ENCODE measurements at regions not wholly inside any gene's neighbourhood (a gene's known extent, or its start where the extent isn't known, plus 50 kb on each side); places are given as distances from the start of the nearest gene placed in this dataset.

- H3K79me2 ChIP-seq (replicated peaks; ENCODE audit: insufficient read depth), result no peaks in the 10 kb centered on the region
- ATAC-seq (no peak; the same call in 2 of the 3 replicates), DNase-seq (ENCODE audit: low spot score) (no peak)
- H3K9me2 ChIP-seq (ENCODE audit: insufficient read depth), result no peaks in the 10 kb centered on the region
- no peak overlapping the region for H3K27ac ChIP-seq (ENCODE audit: low read depth)
- no peaks in the 10 kb centered on the region for H3K27me3 ChIP-seq (ENCODE audit: insufficient read depth)
- 0 out of 3 replicates have a peak, but pooled peaks cover 4% of the 10 kb centered on the region for H3K4me1 Mint-ChIP-seq
- H3K4me3 Mint-ChIP-seq, result no peak overlapping the region
- H3K4me3 ChIP-seq, result no peak overlapping the region
- H3K36me3 ChIP-seq (ENCODE audit: insufficient read depth), result no peaks in the 10 kb centered on the region
- H3K27me3 Mint-ChIP-seq (ENCODE audit: insufficient read depth, low read depth, poor library complexity), result peaks cover 5% of the 10 kb centered on the region
- no peaks in the 10 kb centered on the region for H3K36me3 Mint-ChIP-seq (ENCODE audit: low read depth)
- TF ChIP-seq REST (IDR thresholded peaks at IDR 0.05; ENCODE audit: unreplicated experiment) (no peak), JUNB (IDR thresholded peaks at IDR 0.05; ENCODE audit: unreplicated experiment) (no peak), EZH2phosphoT487 (IDR thresholded peaks at IDR 0.05; ENCODE audit: unreplicated experiment) (no peak), NANOG (IDR thresholded peaks at IDR 0.05; ENCODE audit: borderline replicate concordance) (no peak), ZNF331 (CRISPR knock-in tag; IDR thresholded peaks at IDR 0.05; ENCODE audit: low read depth) (no peak), EZH2 (IDR thresholded peaks at IDR 0.05; ENCODE audit: low read depth, unreplicated experiment) (no peak), CREB1 (CRISPR knock-in tag; IDR thresholded peaks at IDR 0.05; ENCODE audit: low read depth) (no peak)
- no peaks in the 10 kb centered on the region for H4K20me1 ChIP-seq (replicated peaks; ENCODE audit: insufficient read depth)
- no peaks in the 10 kb centered on the region for H3K4me1 ChIP-seq (ENCODE audit: insufficient read depth)
- no peak overlapping the region for H3K4me2 ChIP-seq
- H2AFZ ChIP-seq, result no peak overlapping the region
- no peak overlapping the region for H3K27ac Mint-ChIP-seq
- H3K9me3 Mint-ChIP-seq, result no peaks in the 10 kb centered on the region; the same call in 2 of the 3 replicates
- H3F3A ChIP-seq (replicated peaks; ENCODE audit: low read depth), result no peaks in the 10 kb centered on the region
These were observed 1490.8 kb downstream of the BRINP3 start for GRCh38 chr1:188986745-188987417.

GRCh38 chr1:188988589-188988988 lies 1489.1 kb downstream of the BRINP3 start:
- Mint-ChIP-seq H3K4me3 (no peak overlapping the region), H3K27me3 (ENCODE audit: insufficient read depth, low read depth, poor library complexity) (peaks cover 5% of the 10 kb centered on the region), H3K4me1 (peaks cover 12% of the 10 kb centered on the region), H3K27ac (no peak overlapping the region), H3K9me3 (no peaks in the 10 kb centered on the region), H3K36me3 (ENCODE audit: low read depth) (no peaks in the 10 kb centered on the region)
- Histone ChIP-seq H3F3A (replicated peaks; ENCODE audit: low read depth) (no peaks in the 10 kb centered on the region), H4K20me1 (replicated peaks; ENCODE audit: insufficient read depth) (no peaks in the 10 kb centered on the region), H3K79me2 (replicated peaks; ENCODE audit: insufficient read depth) (no peaks in the 10 kb centered on the region), H3K4me3 (no peak overlapping the region), H3K4me1 (ENCODE audit: insufficient read depth) (peaks cover 8% of the 10 kb centered on the region), H3K4me2 (no peak overlapping the region), H3K36me3 (ENCODE audit: insufficient read depth) (no peaks in the 10 kb centered on the region), H3K9me2 (ENCODE audit: insufficient read depth) (no peaks in the 10 kb centered on the region), H3K27me3 (ENCODE audit: insufficient read depth) (no peaks in the 10 kb centered on the region), H3K27ac (ENCODE audit: low read depth) (no peak overlapping the region), H2AFZ (no peak overlapping the region)
- ATAC-seq (no peak), DNase-seq (ENCODE audit: low spot score) (no peak)
- TF ChIP-seq CREB1 (CRISPR knock-in tag; IDR thresholded peaks at IDR 0.05; ENCODE audit: low read depth) (no peak), POLR2AphosphoS5 (IDR thresholded peaks at IDR 0.05; ENCODE audit: low read depth) (no peak), EZH2 (IDR thresholded peaks at IDR 0.05; ENCODE audit: low read depth, unreplicated experiment) (no peak), JUNB (IDR thresholded peaks at IDR 0.05; ENCODE audit: unreplicated experiment) (no peak), NANOG (IDR thresholded peaks at IDR 0.05; ENCODE audit: borderline replicate concordance) (no peak), REST (IDR thresholded peaks at IDR 0.05; ENCODE audit: unreplicated experiment) (no peak), CTCF (conservative IDR thresholded peaks at IDR 0.05; ENCODE audit: low read depth in 2 of 2) (no peak), ZNF331 (CRISPR knock-in tag; IDR thresholded peaks at IDR 0.05; ENCODE audit: low read depth) (no peak), STAT1 (IDR thresholded peaks at IDR 0.05; ENCODE audit: unreplicated experiment) (no peak), ETS1 (IDR thresholded peaks at IDR 0.05) (no peak)

Measured in GM23338 (cell line).